Activated T-cell treated with anti-CD3 and anti-CD28 coated beads for 4 hours (primary cell): ENCODE measurements at regions not wholly inside any gene's neighbourhood (a gene's known extent, or its start where the extent isn't known, plus 50 kb on each side); places are given as distances from the start of the nearest gene placed in this dataset.

ENCODE experiments used
- DNase-seq: peaks from one replicate; pipeline ENCODE4 v3.0.0-alpha.2; 2020

- no peak for DNase-seq
Measured at GRCh38 chr2:129847043-129847442, 132.4 kb upstream of the RAB6C start.

- no peak for DNase-seq
Measured at GRCh38 chr2:129849559-129850160, 129.8 kb upstream of the RAB6C start.

DNA sequence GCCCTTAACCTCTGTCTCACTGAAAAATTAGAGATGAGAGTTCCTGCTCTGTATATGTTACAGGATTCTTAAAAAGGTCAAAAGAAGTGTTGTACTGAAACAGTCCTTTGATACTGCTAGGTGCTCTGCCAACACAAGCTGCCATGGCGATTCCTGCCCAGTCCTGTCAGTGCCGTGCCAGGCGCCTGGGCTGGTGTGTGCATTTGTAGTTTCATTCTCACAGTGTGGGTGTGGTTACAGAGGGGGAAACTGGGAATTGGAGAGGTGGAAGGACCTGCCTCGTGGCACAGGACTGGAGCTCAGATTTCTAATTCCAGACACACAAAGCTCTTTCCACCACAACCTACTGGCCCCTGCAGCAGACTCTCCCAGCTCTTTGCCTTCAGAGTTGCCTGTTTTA is 122.3 kb upstream of the RAB6C start:
- DNase-seq, result no peak

DNA sequence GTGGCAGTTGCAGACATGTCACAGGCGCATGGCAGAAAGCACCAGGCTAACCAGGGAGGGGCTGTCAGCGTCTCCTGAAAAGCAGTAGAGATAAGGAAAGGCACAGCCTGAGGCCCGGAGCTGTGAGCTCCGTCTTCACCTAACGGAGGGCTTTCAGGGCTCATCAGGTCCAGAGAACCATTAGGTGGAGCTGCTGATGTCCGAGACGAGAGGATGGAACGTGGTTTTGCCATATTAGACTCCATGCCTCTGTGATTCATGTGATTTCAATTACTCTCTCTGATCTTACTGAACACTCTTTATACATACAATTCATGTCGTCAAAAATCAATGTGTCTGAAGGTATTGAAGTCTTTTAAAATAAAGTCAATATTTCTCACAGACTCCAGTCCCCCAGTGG is 120.3 kb upstream of the RAB6C start:
- no peak for DNase-seq

DNA sequence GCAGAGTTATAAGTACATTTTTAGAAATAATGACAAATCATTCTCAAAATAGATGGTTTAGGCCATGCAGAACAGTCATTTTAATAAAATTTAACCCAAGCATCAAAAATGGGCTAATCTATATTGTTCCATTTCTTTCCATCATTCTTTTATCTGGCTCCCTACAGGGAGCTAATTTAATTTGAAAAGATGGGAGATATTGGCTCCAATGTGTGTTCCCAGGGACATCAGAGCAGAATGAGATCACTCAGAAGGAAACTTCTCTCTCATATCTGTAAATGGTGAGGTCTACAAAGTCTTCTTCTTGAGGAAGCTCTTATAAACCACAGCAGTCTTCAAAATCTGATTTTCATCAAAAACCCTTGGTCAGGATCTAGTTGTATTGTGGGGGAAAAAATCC is 119.4 kb upstream of the RAB6C start:
- DNase-seq, result no peak

GRCh38 chr2:129861666-129862288 is 117.7 kb upstream of the RAB6C start:
- DNase-seq, result no peak

DNA sequence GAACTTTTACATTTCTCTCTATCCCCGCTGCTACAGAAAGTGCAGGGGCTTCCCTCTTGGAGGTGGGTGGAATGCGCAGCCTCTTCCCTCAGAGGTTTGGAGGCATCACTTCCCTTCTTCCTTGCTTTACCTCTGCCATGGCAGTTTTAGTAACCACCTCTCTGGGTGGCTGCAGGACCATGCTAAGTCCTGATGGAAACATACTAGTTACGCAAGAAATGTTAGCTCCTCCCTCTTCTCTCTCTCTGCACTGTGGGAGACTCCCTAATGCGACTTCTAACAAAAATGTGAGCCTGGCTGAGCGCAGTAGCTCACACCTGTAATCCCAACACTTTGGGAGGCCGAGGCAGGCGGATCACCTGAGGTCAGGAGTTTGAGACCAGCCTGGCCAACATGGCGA is 116.8 kb upstream of the RAB6C start:
- no peak for DNase-seq

DNA sequence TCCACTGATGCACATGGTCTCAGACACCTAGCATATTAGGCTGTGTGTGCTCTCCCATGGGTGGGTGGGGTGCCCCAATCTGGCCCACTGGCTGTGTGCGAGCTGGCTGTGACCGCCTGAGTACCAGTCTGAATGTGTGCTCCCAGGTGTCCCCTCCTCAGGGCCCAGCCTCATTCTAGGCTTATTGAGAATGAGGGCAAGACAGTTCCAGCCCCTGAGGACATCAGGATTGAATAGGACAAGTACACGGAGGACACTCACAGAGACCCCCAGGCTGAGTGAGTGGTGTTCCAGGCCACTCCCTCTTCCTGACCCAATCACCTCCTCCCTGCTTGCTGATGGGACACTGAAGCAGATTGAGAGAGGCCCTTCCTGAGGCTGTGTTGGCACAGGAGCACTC is 116.1 kb upstream of the RAB6C start:
- DNase-seq, result no peak

GRCh38 chr2:129864719-129865118 is 114.7 kb upstream of the RAB6C start:
- DNase-seq, result no peak

DNA sequence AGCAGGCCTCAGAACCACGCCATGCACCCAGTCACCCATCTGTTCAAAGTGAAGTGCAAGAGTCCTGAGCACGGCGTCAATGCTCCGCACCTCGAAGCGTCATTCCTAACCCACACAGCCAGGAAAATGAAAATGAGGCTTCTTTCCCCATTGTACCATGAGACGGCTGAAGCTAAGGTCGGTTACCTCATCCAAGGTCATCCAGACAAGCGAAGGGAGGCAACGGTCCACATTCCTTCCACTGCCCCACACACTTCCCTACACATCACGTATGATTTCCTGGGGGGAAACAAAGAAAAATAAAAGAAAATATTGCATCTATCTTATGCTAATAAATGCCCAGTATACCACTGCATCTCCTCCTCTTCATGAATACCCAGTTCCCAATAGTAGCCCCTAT is 113.5 kb upstream of the RAB6C start:
- no peak for DNase-seq

DNA sequence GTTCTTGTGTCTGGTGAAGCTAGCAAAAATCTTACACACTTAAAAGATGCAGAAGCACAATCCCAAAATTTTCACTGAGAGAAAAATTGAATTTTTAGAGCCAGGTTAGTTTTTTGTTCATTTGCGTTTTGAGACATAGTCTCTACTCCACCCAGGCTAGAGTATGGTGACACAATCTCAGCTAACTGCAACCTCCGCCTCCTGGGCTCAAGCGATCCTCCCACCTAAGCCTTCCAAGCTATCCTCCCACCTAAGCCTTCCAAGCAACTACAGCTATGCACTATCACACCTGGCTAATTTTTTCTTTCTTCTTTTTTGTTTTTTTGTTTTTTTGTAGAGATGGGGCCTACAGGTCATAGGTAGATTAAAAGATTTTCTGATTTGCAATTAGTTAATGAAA is 113.1 kb upstream of the RAB6C start:
- DNase-seq, result no peak

- DNase-seq, result no peak
Measured at GRCh38 chr2:129868151-129868550, 111.3 kb upstream of the RAB6C start.

GRCh38 chr2:129870685-129871241 is 108.7 kb upstream of the RAB6C start:
- no peak for DNase-seq

DNA sequence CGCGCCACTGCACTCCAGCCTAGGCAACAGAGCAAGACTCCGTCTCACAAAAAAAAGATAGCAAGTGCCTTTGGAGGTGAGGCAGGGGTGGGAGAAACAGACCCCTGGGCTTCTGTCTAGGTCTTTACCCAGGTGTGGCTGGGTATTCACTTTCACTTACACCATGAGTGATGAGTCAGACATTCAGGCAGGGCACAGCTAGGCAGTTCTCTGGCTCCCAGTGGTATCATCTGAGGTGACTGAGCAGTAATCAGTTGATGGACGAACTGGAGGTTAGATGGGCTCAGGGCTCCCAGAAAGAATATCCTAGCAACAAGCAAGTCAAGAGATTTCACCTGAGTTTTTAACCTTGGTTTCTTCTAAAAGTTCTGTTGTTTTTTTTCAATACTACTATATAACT is 107.0 kb upstream of the RAB6C start:
- DNase-seq, result no peak

GRCh38 chr2:129876541-129876940 is 102.9 kb upstream of the RAB6C start:
- DNase-seq, result no peak

GRCh38 chr2:129877289-129877741 is 102.2 kb upstream of the RAB6C start:
- DNase-seq, result peak; percentile 80

- DNase-seq, result no peak
Measured at GRCh38 chr2:129877795-129878775, 101.4 kb upstream of the RAB6C start.

DNA sequence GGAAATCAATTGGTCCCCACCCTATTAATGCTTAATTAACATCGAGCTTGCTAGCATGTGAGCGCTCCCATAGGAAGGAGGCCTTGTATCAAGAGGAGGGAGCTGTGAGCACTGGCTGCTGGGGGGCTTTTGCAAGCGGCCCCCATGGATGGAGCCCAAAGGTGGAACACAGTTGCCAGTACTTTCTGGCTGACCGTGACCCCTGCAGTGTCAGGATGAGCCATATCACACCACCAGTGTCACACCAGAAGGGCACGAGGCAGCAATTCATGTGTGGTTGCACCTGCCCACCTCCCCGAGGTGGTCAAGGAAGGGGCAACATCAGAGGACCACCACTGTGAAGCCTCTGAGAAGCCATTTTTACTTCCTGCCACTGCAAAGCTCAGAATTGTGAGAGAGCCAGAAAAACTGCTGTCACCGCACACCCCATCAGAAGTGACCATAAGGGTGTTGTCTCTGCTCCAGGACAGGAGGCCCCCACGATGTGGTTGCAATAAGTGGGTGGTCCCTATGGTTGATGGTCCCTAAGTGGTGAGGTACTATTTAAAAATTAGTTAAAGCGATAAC is 99.8 kb upstream of the RAB6C start:
- DNase-seq, result no peak

DNA sequence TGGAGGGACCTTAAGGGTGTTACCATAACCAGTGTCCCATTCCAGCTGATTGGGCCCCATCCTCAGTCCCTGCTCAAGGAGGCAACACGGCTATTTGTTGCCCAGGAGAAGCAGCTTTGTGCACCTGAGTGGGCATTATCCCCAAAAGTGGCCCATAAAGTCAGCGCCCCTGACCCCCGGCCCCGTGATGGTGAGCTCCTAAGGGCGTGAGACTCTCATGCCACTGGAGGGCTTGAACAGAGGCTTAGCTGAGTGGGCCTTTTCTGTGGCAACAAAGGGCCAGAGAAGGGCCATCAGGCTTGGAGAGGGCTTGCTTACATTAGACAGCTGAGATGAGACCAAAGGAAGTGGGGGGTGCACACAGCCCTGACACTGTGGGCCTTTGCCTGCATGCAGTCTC is 99.2 kb upstream of the RAB6C start:
- DNase-seq, result no peak

GRCh38 chr2:129880971-129881370 is 98.5 kb upstream of the RAB6C start:
- no peak for DNase-seq

DNA sequence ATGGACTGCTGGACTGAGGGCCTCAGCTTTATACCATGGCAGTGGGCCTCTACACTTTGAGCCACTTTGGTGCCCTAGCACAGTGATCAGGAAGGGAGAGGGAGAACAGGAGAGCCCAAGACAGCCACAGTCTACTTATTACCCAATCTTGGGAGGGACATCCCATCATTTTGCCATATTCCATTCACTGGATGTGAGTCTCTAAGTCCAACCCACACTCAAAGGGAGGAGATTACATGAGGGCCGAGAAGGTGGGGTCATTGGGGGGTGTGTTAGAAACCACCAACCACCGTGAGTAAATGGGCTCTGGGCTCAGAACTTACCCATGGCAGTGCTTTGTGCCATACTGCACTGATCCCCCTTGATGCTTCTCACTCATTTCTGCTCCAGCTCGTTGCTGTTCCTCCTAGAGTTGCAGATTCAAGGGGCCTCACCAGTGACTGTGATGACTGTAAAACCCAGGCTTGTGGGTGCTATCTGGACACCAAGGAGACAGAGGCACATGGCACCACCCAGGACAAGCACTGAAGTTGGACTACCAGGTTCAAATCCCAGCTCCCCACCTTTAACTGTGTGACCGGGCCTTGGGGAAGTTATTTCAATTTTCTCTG is 97.6 kb upstream of the RAB6C start:
- no peak for DNase-seq

- no peak for DNase-seq
Measured at GRCh38 chr2:129882476-129882875, 97.0 kb upstream of the RAB6C start.

DNA sequence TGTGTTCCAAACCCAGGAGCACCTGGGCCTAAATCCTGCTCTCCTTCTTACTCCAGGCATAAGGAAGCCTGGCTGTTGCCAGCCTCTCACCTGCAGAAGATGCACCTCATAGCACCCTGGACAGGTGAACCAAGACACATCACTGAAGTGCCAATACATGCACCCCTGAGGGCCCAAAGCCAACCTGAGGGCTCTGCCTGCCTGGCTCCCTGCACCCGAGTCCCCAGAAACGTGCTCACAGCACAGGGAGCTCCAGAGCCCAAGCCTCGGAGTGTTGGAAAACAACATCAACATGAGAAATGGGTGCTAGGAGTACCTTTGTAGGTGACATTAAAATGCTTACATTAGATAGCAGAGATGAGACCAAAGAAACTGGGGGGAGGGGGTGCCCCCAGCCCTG is 96.3 kb upstream of the RAB6C start:
- no peak for DNase-seq
